Neural crest cell (in vitro differentiated cells): ENCODE measurements at regions not wholly inside any gene's neighbourhood (a gene's known extent, or its start where the extent isn't known, plus 50 kb on each side); places are given as distances from the start of the nearest gene placed in this dataset.

ENCODE experiments used
- DNase-seq: peaks from one replicate; pipeline ENCODE4 v3.0.0; 2021; ENCODE audit warnings: low read depth, mixed read lengths, low spot score
- H3K27ac Mint-ChIP-seq: one replicate; pipeline ENCODE4 v1.8.0; 2021; ENCODE audit warnings: mild to moderate bottlenecking, mixed read lengths; ENCODE audit not compliant: unreplicated experiment
- H3K27me3 Mint-ChIP-seq: 2 replicates; pipeline ENCODE4 v1.8.0; 2021; ENCODE audit warnings: low read depth, mild to moderate bottlenecking, mixed read lengths
- H3K36me3 Mint-ChIP-seq: 2 replicates; pipeline ENCODE4 v1.8.0; 2021; ENCODE audit warnings: low read depth, mild to moderate bottlenecking, mixed read lengths
- H3K4me1 Mint-ChIP-seq: 2 replicates; pipeline ENCODE4 v1.8.0; 2021; ENCODE audit warnings: mixed read lengths
- H3K4me3 Mint-ChIP-seq: one replicate; pipeline ENCODE4 v1.8.0; 2021; ENCODE audit warnings: mild to moderate bottlenecking, mixed read lengths
- H3K9me3 Mint-ChIP-seq: 2 replicates; pipeline ENCODE4 v1.8.0; 2021; ENCODE audit warnings: mixed read lengths
- TF ChIP-seq, protein P1 (sequence below): fragments of 200-600 bp; sonication (generic); conservative IDR thresholded peaks from 2 replicates; pipeline ENCODE4 v1.5.0; 2021; ENCODE audit warnings: antibody characterized with exemption, mild to moderate bottlenecking

DNA sequence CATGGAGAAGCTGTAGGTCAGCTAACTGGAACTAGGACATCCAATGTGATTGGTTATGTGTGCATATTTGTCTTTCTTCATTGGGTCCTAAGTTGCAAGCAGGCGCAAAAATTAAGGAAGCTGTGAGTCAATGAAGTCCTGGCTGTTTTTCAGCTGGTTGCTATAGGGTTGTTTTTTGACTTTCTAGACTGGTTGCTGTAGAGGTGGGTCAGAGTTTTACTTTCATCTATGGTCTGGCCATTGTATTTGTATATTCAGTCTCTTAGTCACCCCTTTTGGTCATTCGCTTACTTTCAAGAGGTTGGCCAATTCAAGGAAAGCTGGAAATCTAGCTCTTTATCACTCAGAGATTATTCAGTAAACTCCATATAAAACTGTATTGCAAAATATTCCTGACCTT is 62.0 kb upstream of the AMZ2 start:
- H3K4me1 Mint-ChIP-seq = peaks cover 3% of the 10 kb centered on the region
- H3K27ac Mint-ChIP-seq = no peak overlapping the region
- DNase-seq = no peak
- peaks cover 34% of the 10 kb centered on the region for H3K27me3 Mint-ChIP-seq
- H3K36me3 Mint-ChIP-seq = no peaks in the 10 kb centered on the region
- H3K9me3 Mint-ChIP-seq = no peaks in the 10 kb centered on the region
- H3K4me3 Mint-ChIP-seq = no peak overlapping the region
- TF ChIP-seq, protein P1, sequence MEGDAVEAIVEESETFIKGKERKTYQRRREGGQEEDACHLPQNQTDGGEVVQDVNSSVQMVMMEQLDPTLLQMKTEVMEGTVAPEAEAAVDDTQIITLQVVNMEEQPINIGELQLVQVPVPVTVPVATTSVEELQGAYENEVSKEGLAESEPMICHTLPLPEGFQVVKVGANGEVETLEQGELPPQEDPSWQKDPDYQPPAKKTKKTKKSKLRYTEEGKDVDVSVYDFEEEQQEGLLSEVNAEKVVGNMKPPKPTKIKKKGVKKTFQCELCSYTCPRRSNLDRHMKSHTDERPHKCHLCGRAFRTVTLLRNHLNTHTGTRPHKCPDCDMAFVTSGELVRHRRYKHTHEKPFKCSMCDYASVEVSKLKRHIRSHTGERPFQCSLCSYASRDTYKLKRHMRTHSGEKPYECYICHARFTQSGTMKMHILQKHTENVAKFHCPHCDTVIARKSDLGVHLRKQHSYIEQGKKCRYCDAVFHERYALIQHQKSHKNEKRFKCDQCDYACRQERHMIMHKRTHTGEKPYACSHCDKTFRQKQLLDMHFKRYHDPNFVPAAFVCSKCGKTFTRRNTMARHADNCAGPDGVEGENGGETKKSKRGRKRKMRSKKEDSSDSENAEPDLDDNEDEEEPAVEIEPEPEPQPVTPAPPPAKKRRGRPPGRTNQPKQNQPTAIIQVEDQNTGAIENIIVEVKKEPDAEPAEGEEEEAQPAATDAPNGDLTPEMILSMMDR = no peak

GRCh38 chr17:68190495-68190894 is 57.3 kb upstream of the AMZ2 start:
- peaks cover 78% of the 10 kb centered on the region for H3K27me3 Mint-ChIP-seq
- TF ChIP-seq, protein P1 = no peak
- peaks cover 3% of the 10 kb centered on the region for H3K4me1 Mint-ChIP-seq
- H3K27ac Mint-ChIP-seq = no peak overlapping the region
- DNase-seq = no peak
- no peaks in the 10 kb centered on the region for H3K9me3 Mint-ChIP-seq
- H3K36me3 Mint-ChIP-seq = peaks cover 4% of the 10 kb centered on the region
- H3K4me3 Mint-ChIP-seq = no peak overlapping the region

GRCh38 chr17:68195667-68196393 is 52.0 kb upstream of the AMZ2 start:
- Mint-ChIP-seq H3K27me3 (peaks cover 95% of the 10 kb centered on the region), H3K4me3 (peak overlapping the region; percentile 65), H3K4me1 (peaks cover 11% of the 10 kb centered on the region), H3K36me3 (peaks cover 4% of the 10 kb centered on the region), H3K27ac (no peak overlapping the region), H3K9me3 (no peaks in the 10 kb centered on the region)
- TF ChIP-seq, protein P1 = no peak
- DNase-seq = no peak

GRCh38 chr17:68196394-68197090 is 51.3 kb upstream of the AMZ2 start:
- Mint-ChIP-seq H3K4me1 (peaks cover 11% of the 10 kb centered on the region), H3K36me3 (peaks cover 4% of the 10 kb centered on the region), H3K9me3 (no peaks in the 10 kb centered on the region), H3K4me3 (no peak overlapping the region), H3K27ac (no peak overlapping the region), H3K27me3 (peaks cover 97% of the 10 kb centered on the region)
- TF ChIP-seq, protein P1 = no peak
- no peak for DNase-seq

- Mint-ChIP-seq H3K36me3 (peaks cover 4% of the 10 kb centered on the region), H3K27me3 (peaks cover 97% of the 10 kb centered on the region), H3K27ac (no peak overlapping the region), H3K4me1 (peaks cover 11% of the 10 kb centered on the region), H3K4me3 (no peak overlapping the region), H3K9me3 (no peaks in the 10 kb centered on the region)
- DNase-seq = no peak
- TF ChIP-seq, protein P1 = no peak
Measured at GRCh38 chr17:68197091-68197996, 50.5 kb upstream of the AMZ2 start.
